Tibial artery (tissue), 4 donors: ENCODE measurements at regions not wholly inside any gene's neighbourhood (a gene's known extent, or its start where the extent isn't known, plus 50 kb on each side); places are given as distances from the start of the nearest gene placed in this dataset.

Experiments
- DNase-seq, 2 donors: peaks; one replicate each; pipeline ENCODE4 v3.0.0-alpha.2; 2019
- H3K27ac ChIP-seq, 2 donors: fragments of 200-600 bp; sonication (generic) in 1 of 2; 1 replicate in 1 of 2; 2 replicates in 1 of 2; pipeline ENCODE4 v1.5.1; 2018 to 2019; ENCODE audit warnings: mild to moderate bottlenecking in 1 of 2
- H3K27me3 ChIP-seq, 2 donors: fragments of 200-600 bp; sonication (generic) in 1 of 2; one replicate each; pipeline versions ENCODE4 v1.5.1 to v1.6.0; 2016 to 2019
- H3K36me3 ChIP-seq, 3 donors: fragments of 200-600 bp; sonication (generic) in 2 of 3; one replicate each; pipeline ENCODE4 v1.5.1; 2016 to 2019; ENCODE audit warnings: mild to moderate bottlenecking in 2 of 3
- H3K4me1 ChIP-seq, 4 donors: fragments of 200-600 bp; sonication (generic) in 2 of 4; 1 replicate in 3 of 4; 2 replicates in 1 of 4; pipeline ENCODE4 v1.5.1; 2016 to 2019
- H3K4me3 ChIP-seq, 2 donors: fragments of 200-600 bp; sonication (generic) in 1 of 2; 1 replicate in 1 of 2; 2 replicates in 1 of 2; pipeline ENCODE4 v1.5.1; 2018 to 2019; ENCODE audit warnings: mild to moderate bottlenecking in 2 of 2
- H3K9me3 ChIP-seq, 3 donors: fragments of 200-600 bp; sonication (generic) in 1 of 3; one replicate each; pipeline ENCODE4 v1.5.1; 2016 to 2019
- intact Hi-C: fragments of 100-400 bp; cut with DNase I; formaldehyde crosslinking; loops from one replicate; pipeline ENCODE4 v1.15.0; 2023; ENCODE audit warnings: low total_unique reads
- TF ChIP-seq, protein P1 (sequence below), 2 experiments: fragments of 200-600 bp in 1 of 2; fragments of 450-650 bp in 1 of 2; IDR thresholded peaks; one replicate each; pipeline ENCODE4 v1.5.1; 2017 to 2019; ENCODE audit warnings: antibody characterized with exemption in 2 of 2, mild to moderate bottlenecking in 1 of 2, moderate library complexity in 1 of 2

DNA sequence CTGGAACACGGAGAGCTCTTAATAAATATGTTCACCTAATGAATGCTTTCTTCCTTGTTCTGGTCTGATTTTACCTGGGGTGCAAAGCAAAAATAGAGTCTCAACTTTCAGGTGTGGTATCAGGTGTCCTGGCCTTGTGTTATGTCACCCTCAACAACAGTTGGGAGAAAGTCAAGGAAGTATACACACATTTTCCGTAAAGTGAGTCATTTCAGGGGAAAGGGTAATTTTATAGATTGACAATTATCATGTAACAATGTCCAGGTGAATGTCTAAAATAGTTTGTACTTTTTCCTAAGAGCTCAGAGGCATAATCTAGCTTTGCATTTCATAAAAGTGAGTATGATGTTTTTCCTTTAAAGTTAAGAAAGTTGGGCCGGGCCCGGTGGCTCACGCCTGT, 287.4 kb downstream of the SKIDA1 start:
- H3K9me3 ChIP-seq = no peaks in the 10 kb centered on the region
- no peak for DNase-seq
- no peaks in the 10 kb centered on the region for H3K36me3 ChIP-seq
- H3K27me3 ChIP-seq = peaks cover 0 to 4% of the 10 kb centered on the region in 2 donors
- intact Hi-C loops = no loop called here
- H3K27ac ChIP-seq = no peak overlapping the region
- no peaks in the 10 kb centered on the region for H3K4me1 ChIP-seq
- no peak overlapping the region for H3K4me3 ChIP-seq
- TF ChIP-seq, protein P1, sequence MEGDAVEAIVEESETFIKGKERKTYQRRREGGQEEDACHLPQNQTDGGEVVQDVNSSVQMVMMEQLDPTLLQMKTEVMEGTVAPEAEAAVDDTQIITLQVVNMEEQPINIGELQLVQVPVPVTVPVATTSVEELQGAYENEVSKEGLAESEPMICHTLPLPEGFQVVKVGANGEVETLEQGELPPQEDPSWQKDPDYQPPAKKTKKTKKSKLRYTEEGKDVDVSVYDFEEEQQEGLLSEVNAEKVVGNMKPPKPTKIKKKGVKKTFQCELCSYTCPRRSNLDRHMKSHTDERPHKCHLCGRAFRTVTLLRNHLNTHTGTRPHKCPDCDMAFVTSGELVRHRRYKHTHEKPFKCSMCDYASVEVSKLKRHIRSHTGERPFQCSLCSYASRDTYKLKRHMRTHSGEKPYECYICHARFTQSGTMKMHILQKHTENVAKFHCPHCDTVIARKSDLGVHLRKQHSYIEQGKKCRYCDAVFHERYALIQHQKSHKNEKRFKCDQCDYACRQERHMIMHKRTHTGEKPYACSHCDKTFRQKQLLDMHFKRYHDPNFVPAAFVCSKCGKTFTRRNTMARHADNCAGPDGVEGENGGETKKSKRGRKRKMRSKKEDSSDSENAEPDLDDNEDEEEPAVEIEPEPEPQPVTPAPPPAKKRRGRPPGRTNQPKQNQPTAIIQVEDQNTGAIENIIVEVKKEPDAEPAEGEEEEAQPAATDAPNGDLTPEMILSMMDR (IDR thresholded peaks at IDR 0.05) = no peak

DNA sequence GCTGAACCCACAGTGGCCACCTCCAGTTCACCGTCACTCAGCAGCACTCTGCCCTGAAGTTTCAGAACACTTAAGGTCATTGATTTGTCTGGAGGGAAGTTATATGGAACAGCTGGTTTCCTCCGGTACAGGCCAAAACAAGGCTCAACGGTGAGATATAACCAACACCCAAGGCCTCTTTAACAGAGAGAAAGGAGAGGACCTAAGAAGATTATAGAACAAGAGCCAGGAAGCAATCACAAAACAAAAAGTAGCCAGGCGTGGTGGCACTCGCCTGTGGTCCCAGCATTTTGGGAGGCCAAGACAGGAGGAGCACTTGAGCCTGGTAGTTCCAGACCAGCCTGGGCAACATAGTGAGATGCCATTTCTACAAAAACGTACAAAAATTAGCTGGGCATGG, 290.7 kb downstream of the SKIDA1 start:
- H3K4me3 ChIP-seq = no peak overlapping the region
- H3K9me3 ChIP-seq = no peaks in the 10 kb centered on the region
- H3K27me3 ChIP-seq = peaks cover 0 to 4% of the 10 kb centered on the region in 2 donors
- no peaks in the 10 kb centered on the region for H3K36me3 ChIP-seq
- TF ChIP-seq, protein P1 (IDR thresholded peaks at IDR 0.05) = no peak
- DNase-seq = no peak
- intact Hi-C loops = no loop called here
- no peak overlapping the region for H3K27ac ChIP-seq
- H3K4me1 ChIP-seq = no peaks in the 10 kb centered on the region

DNA sequence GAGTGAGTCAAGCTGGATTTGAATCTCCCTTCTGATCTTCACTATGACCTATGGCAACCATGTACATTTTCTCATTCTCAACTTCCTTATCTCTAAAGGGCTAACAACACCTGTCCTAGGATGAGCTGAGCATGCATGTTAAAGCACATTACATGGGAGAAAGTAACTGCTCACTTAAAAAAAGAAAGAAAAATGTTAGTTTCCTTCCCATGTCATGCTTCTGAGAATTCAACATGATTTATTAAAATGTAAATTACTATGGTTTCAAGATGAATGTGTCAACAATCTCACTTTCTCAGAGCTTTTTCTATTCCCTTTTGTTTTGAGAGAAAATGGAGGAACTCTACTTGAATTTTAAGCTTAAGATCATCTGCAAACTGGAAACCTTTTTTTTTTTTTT, 295.3 kb downstream of the SKIDA1 start:
- intact Hi-C loops = no loop called here
- TF ChIP-seq, protein P1 (IDR thresholded peaks at IDR 0.05) = no peak

DNA sequence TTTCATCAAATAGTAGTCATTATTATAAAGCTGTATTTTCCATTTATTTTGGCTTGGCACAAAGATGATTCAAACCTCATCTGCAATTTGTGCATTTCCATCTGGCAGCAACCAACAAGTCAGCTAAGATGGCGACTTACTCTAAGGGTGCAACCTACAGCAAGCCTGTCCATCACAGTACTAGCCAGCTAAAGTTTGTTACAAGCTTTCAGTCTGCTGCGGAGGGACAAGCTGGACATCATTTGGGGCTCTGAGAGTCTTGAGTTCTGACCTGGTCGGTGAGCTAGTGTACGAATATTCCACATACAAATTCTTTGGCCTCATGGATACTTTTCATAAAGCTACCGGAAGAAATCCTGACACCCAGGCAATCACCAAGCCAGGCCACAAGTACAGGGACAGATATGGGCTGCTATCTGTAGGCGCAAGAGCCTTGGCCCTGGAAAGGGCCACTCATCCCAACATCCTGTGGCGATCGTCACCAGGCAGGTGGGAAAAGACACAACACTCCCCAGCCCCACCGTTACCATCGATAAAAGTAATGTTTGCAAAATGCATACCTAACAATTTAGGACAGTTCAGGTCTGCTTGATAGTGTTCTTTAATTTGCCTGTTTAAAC, 307.6 kb downstream of the SKIDA1 start:
- no peak for DNase-seq
- Histone ChIP-seq H3K27ac (no peak overlapping the region), H3K9me3 (no peaks in the 10 kb centered on the region), H3K36me3 (no peaks in the 10 kb centered on the region), H3K4me1 (peaks cover 0 to 5% (median 0%) of the 10 kb centered on the region in 4 donors), H3K4me3 (no peak overlapping the region), H3K27me3 (no peaks in the 10 kb centered on the region)
- intact Hi-C loops = no loop called here
- TF ChIP-seq, protein P1 (IDR thresholded peaks at IDR 0.05) = no peak

More for the DNA sequence above, 295.3 kb downstream of the SKIDA1 start:
- H3K4me1 ChIP-seq = no peaks in the 10 kb centered on the region
- DNase-seq = no peak
- no peaks in the 10 kb centered on the region for H3K9me3 ChIP-seq
- H3K36me3 ChIP-seq = no peaks in the 10 kb centered on the region
- no peaks in the 10 kb centered on the region for H3K27me3 ChIP-seq
- H3K4me3 ChIP-seq = no peak overlapping the region
- no peak overlapping the region for H3K27ac ChIP-seq

DNA sequence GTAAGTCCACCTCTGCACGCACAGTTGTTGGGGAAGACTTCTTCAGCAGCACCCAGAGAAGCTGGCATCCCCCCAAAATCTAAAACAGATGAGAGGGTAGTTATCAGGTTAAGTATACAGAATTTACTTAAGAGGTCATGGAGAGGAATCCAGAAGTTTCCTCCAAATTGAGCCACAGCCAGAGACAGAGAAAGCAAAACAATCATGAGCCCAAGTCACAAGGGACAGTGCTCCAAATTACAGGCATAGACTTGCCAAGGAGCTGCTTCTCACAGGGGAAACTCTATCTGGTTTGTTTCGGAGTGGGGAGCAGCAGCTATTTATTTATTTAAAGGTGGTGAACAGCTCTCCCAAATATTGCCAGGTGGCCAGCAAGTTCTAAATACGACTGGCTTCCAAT, 308.4 kb downstream of the SKIDA1 start:
- H3K4me1 ChIP-seq = peaks cover 0 to 5% (median 0%) of the 10 kb centered on the region in 4 donors
- no peaks in the 10 kb centered on the region for H3K36me3 ChIP-seq
- H3K9me3 ChIP-seq = no peaks in the 10 kb centered on the region
- intact Hi-C loops = no loop called here
- H3K27ac ChIP-seq = no peak overlapping the region
- TF ChIP-seq, protein P1 (IDR thresholded peaks at IDR 0.05) = no peak
- no peaks in the 10 kb centered on the region for H3K27me3 ChIP-seq
- no peak overlapping the region for H3K4me3 ChIP-seq
- DNase-seq = no peak

DNA sequence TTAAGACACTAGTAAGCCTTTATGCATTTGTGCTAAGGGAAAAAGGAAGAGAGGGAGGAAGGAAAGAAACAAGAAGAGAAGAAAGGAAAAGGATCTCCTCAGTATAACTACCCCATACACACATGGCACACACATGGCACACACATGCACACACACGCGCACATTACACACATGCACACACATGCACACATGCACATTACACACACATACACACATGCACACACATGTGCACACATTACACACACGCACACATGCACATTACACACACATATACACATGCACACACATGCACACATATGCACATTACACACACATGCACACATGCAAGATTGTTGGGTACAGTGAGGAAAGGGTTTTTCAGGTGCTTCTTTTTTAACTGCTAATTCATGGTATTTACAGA, 311.2 kb downstream of the SKIDA1 start:
- Histone ChIP-seq H3K27ac (no peak overlapping the region), H3K9me3 (no peaks in the 10 kb centered on the region), H3K36me3 (no peaks in the 10 kb centered on the region), H3K4me3 (no peak overlapping the region), H3K4me1 (peaks cover 0 to 5% (median 0%) of the 10 kb centered on the region in 4 donors), H3K27me3 (no peaks in the 10 kb centered on the region)
- TF ChIP-seq, protein P1 (IDR thresholded peaks at IDR 0.05) = no peak
- intact Hi-C loops = no loop called here
- no peak for DNase-seq
